ENCODE measurements at regions not wholly inside any gene's neighbourhood (a gene's known extent, or its start where the extent isn't known, plus 50 kb on each side); places are given as distances from the start of the nearest gene placed in this dataset.
"Not testable (repeated sequence)": the region's sequence is repeated elsewhere in the genome, so short reads cannot be mapped to it uniquely, and the experiment has no call there.

- no peak for DNase-seq
Observed at GRCh38 chr2:133887676-133888040, 319.4 kb upstream of the NCKAP5 start.

- DNase-seq, result no peak
Observed at GRCh38 chr2:133888107-133888506, 319.8 kb upstream of the NCKAP5 start.

- DNase-seq, result no peak
Observed at GRCh38 chr2:133888621-133889219, 320.5 kb upstream of the NCKAP5 start.

- DNase-seq, result no peak
Observed at GRCh38 chr2:133892352-133892913, 324.2 kb upstream of the NCKAP5 start.

GRCh38 chr2:133894429-133894828 is 326.2 kb upstream of the NCKAP5 start:
- no peak for DNase-seq

- not testable (repeated sequence) for DNase-seq
Observed at GRCh38 chr2:133897838-133898237, 329.6 kb upstream of the NCKAP5 start.

GRCh38 chr2:133900909-133901308 is 332.6 kb upstream of the NCKAP5 start:
- DNase-seq, result no peak

GRCh38 chr2:133906396-133906795 is 338.1 kb upstream of the NCKAP5 start:
- DNase-seq, result no peak

GRCh38 chr2:133906926-133907325 is 338.7 kb upstream of the NCKAP5 start:
- DNase-seq, result no peak

- no peak for DNase-seq
Observed at GRCh38 chr2:133908171-133908570, 339.9 kb upstream of the NCKAP5 start.

GRCh38 chr2:133918141-133918540 is 335.7 kb upstream of the MGAT5 start:
- no peak for DNase-seq

- DNase-seq, result no peak
Observed at GRCh38 chr2:133919285-133919684, 334.6 kb upstream of the MGAT5 start.

- DNase-seq, result no peak
Observed at GRCh38 chr2:133927894-133928293, 326.0 kb upstream of the MGAT5 start.

GRCh38 chr2:133936096-133936495 is 317.8 kb upstream of the MGAT5 start:
- no peak for DNase-seq

- no peak for DNase-seq
Observed at GRCh38 chr2:133936601-133937000, 317.3 kb upstream of the MGAT5 start.

GRCh38 chr2:133937669-133938068 is 316.2 kb upstream of the MGAT5 start:
- DNase-seq, result no peak

GRCh38 chr2:133940134-133940533 is 313.7 kb upstream of the MGAT5 start:
- DNase-seq, result no peak

GRCh38 chr2:133941666-133942065 is 312.2 kb upstream of the MGAT5 start:
- DNase-seq, result no peak

GRCh38 chr2:133942398-133942797 is 311.5 kb upstream of the MGAT5 start:
- no peak for DNase-seq

- DNase-seq, result no peak
Observed at GRCh38 chr2:133943108-133943507, 310.8 kb upstream of the MGAT5 start.

GRCh38 chr2:133945089-133945488 is 308.8 kb upstream of the MGAT5 start:
- no peak for DNase-seq

- no peak for DNase-seq
Observed at GRCh38 chr2:133947057-133947456, 306.8 kb upstream of the MGAT5 start.

- no peak for DNase-seq
Observed at GRCh38 chr2:133948610-133949290, 305.1 kb upstream of the MGAT5 start.

- DNase-seq, result no peak
Observed at GRCh38 chr2:133949595-133949994, 304.3 kb upstream of the MGAT5 start.

GRCh38 chr2:133951209-133951608 is 302.7 kb upstream of the MGAT5 start:
- DNase-seq, result no peak

Measured in GF-D8 (cell line).